Liver (tissue), 8 donors: ENCODE measurements at regions not wholly inside any gene's neighbourhood (a gene's known extent, or its start where the extent isn't known, plus 50 kb on each side); places are given as distances from the start of the nearest gene placed in this dataset.

Experiments
- DNase-seq: peaks from one replicate; pipeline ENCODE4 v3.0.0-alpha.2; 2017; ENCODE audit warnings: low spot score
- H3K27ac ChIP-seq, 2 donors: one replicate each; pipeline ENCODE4 v1.7.0; 2013; ENCODE audit warnings: inconsistent platforms in 2 of 2, low read length in 2 of 2, control low read depth in 1 of 2, low read depth in 1 of 2, mild to moderate bottlenecking in 1 of 2
- H3K27me3 ChIP-seq, 4 donors: one replicate each; pipeline versions ENCODE4 v1.6.1 to v1.7.0; 2013; ENCODE audit warnings: low read length in 3 of 4, inconsistent platforms in 1 of 4, mild to moderate bottlenecking in 1 of 4, moderate library complexity in 1 of 4; ENCODE audit not compliant: control insufficient read depth in 4 of 4, insufficient read depth in 4 of 4
- H3K36me3 ChIP-seq, 4 donors: one replicate each; pipeline versions ENCODE4 v1.6.1 to v1.7.0; 2013; ENCODE audit warnings: low read length in 3 of 4, mild to moderate bottlenecking in 3 of 4, low read depth in 1 of 4, moderate library complexity in 1 of 4; ENCODE audit not compliant: control insufficient read depth in 4 of 4, insufficient read depth in 3 of 4
- H3K4me1 ChIP-seq, 4 donors: one replicate each; pipeline versions ENCODE4 v1.6.1 to v1.7.0; 2013; ENCODE audit warnings: low read length in 3 of 4, mild to moderate bottlenecking in 3 of 4, moderate library complexity in 1 of 4; ENCODE audit not compliant: control insufficient read depth in 4 of 4, insufficient read depth in 4 of 4
- H3K4me3 ChIP-seq, 3 donors: one replicate each; pipeline versions ENCODE4 v1.6.1 to v1.7.0; 2013; ENCODE audit warnings: low read length in 3 of 3, control low read depth in 1 of 3, low read depth in 1 of 3, mild to moderate bottlenecking in 1 of 3
- H3K9ac ChIP-seq, 2 donors: one replicate each; pipeline ENCODE4 v1.7.0; 2013; ENCODE audit warnings: low read length in 2 of 2, mild to moderate bottlenecking in 2 of 2, moderate library complexity in 2 of 2, control low read depth in 1 of 2, low read depth in 1 of 2
- H3K9me3 ChIP-seq, 4 donors: one replicate each; pipeline versions ENCODE4 v1.6.1 to v1.7.0; 2013; ENCODE audit warnings: low read length in 3 of 4; ENCODE audit not compliant: control insufficient read depth in 4 of 4
- FOXA1 ChIP-seq: IDR thresholded peaks from 2 replicates; pipeline ENCODE4 v1.6.1; 2016; ENCODE audit warnings: antibody characterized with exemption
- FOXA2 ChIP-seq: IDR thresholded peaks from 2 replicates; pipeline ENCODE4 v1.6.1; 2016; ENCODE audit warnings: antibody characterized with exemption
- GABPA ChIP-seq, 2 donors: IDR thresholded peaks in 1 of 2; conservative IDR thresholded peaks in 1 of 2; 2 replicates each; pipeline ENCODE4 v1.6.1; 2016; ENCODE audit warnings: antibody characterized with exemption in 2 of 2, mild to moderate bottlenecking in 1 of 2, moderate library complexity in 1 of 2
- HNF4A ChIP-seq, 2 donors: conservative IDR thresholded peaks; 2 replicates each; pipeline ENCODE4 v1.6.1; 2016; ENCODE audit warnings: antibody characterized with exemption in 2 of 2, mild to moderate bottlenecking in 2 of 2
- HNF4G ChIP-seq: IDR thresholded peaks from 2 replicates; pipeline ENCODE4 v1.6.1; 2016; ENCODE audit warnings: antibody characterized with exemption
- JUND ChIP-seq, 2 donors: IDR thresholded peaks; 2 replicates each; pipeline ENCODE4 v1.6.1; 2016; ENCODE audit warnings: antibody characterized with exemption in 2 of 2
- NR2F2 ChIP-seq: IDR thresholded peaks from 2 replicates; pipeline ENCODE4 v1.6.1; 2016; ENCODE audit warnings: antibody characterized with exemption
- RXRA ChIP-seq, 2 donors: IDR thresholded peaks; 2 replicates each; pipeline ENCODE4 v1.6.1; 2017 to 2018; ENCODE audit warnings: antibody characterized with exemption in 2 of 2, mild to moderate bottlenecking in 1 of 2
- SP1 ChIP-seq: IDR thresholded peaks from 2 replicates; pipeline ENCODE4 v1.6.1; 2018; ENCODE audit warnings: antibody characterized with exemption, mild to moderate bottlenecking
- TAF1 ChIP-seq: conservative IDR thresholded peaks from 2 replicates; pipeline ENCODE4 v1.6.1; 2016; ENCODE audit warnings: antibody characterized with exemption, mild to moderate bottlenecking
- YY1 ChIP-seq: IDR thresholded peaks from 2 replicates; pipeline ENCODE4 v1.6.1; 2016; ENCODE audit warnings: antibody characterized with exemption, mild to moderate bottlenecking
- WGBS: extraction: QIAGEN DNeasy Blood & Tissue Kit; methylation state at CpG from one replicate; pipeline ENCODE4 v1.1.7; 2013; 5-methylcytosine and 5-hydroxymethylcytosine counted together
- TF ChIP-seq, protein P1 (sequence below): IDR thresholded peaks from 2 replicates; pipeline ENCODE4 v1.6.1; 2016; ENCODE audit warnings: antibody characterized with exemption
- TF ChIP-seq, protein P2 (sequence below): fragments of 150-350 bp; IDR thresholded peaks from 2 replicates; pipeline ENCODE4 v1.5.1; 2017; ENCODE audit warnings: improper control_type of control experiment, low read depth, low read length; ENCODE audit not compliant: missing input control
- TF ChIP-seq, protein P3 (sequence below): IDR thresholded peaks from 2 replicates; pipeline ENCODE4 v1.6.1; 2016; ENCODE audit warnings: antibody characterized with exemption
- TF ChIP-seq, protein P4 (sequence below): IDR thresholded peaks from 2 replicates; pipeline ENCODE4 v1.6.1; 2016; ENCODE audit warnings: antibody characterized with exemption, mild to moderate bottlenecking
- TF ChIP-seq, protein P5 (sequence below): IDR thresholded peaks from 2 replicates; pipeline ENCODE4 v1.6.1; 2016; ENCODE audit warnings: antibody characterized with exemption
- donor health status: healthy.
- donor health status: healthy.
- donor health status: healthy.
- donor health status: healthy.
- donor health status: healthy.

DNA sequence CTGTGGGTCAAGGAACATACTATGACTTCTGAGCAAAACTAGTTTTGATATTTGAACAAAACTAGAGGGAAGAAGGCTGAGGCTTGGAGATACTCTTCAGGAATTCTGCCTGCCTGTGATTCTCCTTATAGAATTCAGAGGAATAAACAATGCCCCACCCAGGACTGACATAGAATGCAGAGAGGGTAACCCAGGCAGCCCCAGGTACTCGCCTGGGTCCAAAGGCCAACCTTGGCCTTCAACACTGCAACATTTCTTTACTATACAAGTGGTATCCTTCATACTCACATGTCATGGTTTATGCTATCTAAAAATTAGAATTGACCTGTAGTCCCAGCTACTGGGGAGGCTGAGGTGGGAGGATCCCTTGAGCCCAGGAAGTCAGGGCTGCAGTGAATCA lies 217.0 kb upstream of the FOXN3 start:
- Histone ChIP-seq H3K27me3 (no peaks in the 10 kb centered on the region), H3K27ac (no peak overlapping the region), H3K4me3 (no peak overlapping the region), H3K9me3 (no peaks in the 10 kb centered on the region), H3K36me3 (no peaks in the 10 kb centered on the region), H3K9ac (no peak overlapping the region), H3K4me1 (no peaks in the 10 kb centered on the region)
- TF ChIP-seq NR2F2 = no peak
- TF ChIP-seq HNF4A (conservative IDR thresholded peaks at IDR 0.05) = no peak
- TF ChIP-seq JUND (IDR thresholded peaks at IDR 0.05) = no peak
- TF ChIP-seq RXRA (IDR thresholded peaks at IDR 0.05) = no peak
- TF ChIP-seq, protein P1, sequence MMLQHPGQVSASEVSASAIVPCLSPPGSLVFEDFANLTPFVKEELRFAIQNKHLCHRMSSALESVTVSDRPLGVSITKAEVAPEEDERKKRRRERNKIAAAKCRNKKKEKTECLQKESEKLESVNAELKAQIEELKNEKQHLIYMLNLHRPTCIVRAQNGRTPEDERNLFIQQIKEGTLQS = no peak
- TF ChIP-seq YY1 = no peak
- TF ChIP-seq FOXA1 = no peak
- no peak for TF ChIP-seq HNF4G
- TF ChIP-seq, protein P2, sequence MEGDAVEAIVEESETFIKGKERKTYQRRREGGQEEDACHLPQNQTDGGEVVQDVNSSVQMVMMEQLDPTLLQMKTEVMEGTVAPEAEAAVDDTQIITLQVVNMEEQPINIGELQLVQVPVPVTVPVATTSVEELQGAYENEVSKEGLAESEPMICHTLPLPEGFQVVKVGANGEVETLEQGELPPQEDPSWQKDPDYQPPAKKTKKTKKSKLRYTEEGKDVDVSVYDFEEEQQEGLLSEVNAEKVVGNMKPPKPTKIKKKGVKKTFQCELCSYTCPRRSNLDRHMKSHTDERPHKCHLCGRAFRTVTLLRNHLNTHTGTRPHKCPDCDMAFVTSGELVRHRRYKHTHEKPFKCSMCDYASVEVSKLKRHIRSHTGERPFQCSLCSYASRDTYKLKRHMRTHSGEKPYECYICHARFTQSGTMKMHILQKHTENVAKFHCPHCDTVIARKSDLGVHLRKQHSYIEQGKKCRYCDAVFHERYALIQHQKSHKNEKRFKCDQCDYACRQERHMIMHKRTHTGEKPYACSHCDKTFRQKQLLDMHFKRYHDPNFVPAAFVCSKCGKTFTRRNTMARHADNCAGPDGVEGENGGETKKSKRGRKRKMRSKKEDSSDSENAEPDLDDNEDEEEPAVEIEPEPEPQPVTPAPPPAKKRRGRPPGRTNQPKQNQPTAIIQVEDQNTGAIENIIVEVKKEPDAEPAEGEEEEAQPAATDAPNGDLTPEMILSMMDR = no peak
- TF ChIP-seq, protein P3, sequence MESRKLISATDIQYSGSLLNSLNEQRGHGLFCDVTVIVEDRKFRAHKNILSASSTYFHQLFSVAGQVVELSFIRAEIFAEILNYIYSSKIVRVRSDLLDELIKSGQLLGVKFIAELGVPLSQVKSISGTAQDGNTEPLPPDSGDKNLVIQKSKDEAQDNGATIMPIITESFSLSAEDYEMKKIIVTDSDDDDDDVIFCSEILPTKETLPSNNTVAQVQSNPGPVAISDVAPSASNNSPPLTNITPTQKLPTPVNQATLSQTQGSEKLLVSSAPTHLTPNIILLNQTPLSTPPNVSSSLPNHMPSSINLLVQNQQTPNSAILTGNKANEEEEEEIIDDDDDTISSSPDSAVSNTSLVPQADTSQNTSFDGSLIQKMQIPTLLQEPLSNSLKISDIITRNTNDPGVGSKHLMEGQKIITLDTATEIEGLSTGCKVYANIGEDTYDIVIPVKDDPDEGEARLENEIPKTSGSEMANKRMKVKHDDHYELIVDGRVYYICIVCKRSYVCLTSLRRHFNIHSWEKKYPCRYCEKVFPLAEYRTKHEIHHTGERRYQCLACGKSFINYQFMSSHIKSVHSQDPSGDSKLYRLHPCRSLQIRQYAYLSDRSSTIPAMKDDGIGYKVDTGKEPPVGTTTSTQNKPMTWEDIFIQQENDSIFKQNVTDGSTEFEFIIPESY = no peak
- TF ChIP-seq FOXA2 = no peak
- TF ChIP-seq SP1 = no peak
- TF ChIP-seq GABPA (IDR thresholded peaks at IDR 0.05 in 1 of 2, conservative IDR thresholded peaks at IDR 0.05 in 1 of 2) = no peak
- DNase-seq = no peak
- WGBS = 96% methylated on average over 1 of the region's 1 CpG

DNA sequence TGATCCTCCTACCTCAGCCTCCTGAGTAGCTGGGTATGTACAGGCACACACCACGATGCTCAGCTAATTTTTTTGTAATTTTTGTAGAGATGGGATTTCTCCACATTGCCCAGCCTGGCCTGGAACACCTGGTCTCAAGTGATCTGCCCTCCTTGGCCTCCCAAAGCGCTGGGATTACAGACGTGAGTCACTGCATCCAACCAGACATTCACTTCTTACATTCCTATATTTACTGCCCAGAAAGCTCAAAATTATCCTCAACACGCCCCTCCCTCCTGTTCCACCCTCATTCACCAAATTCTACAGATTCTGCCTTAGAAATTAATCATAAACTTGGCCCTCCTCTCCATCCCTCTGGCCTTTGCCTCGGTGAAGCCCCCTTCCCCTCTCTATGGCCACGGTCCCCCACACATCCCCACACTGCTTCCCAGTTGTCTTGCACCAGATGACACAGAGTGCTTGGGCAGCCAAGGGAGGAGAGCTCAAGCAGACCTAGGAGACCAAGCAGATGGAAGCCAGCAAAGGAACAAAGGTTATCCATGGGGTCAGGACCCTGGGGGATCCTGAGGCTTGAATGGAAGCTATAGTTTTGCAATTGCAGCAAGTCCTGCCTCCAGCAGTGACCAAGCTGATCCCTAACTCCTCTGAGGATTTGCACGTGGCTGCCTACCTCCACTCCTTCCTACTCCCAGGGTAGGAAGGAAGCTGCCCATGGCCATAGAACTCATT lies 213.2 kb upstream of the FOXN3 start:
- WGBS = 92% methylated on average over 7 of the region's 7 CpGs
- Histone ChIP-seq H3K4me3 (no peak overlapping the region), H3K9me3 (no peaks in the 10 kb centered on the region), H3K27me3 (no peaks in the 10 kb centered on the region), H3K9ac (no peak overlapping the region), H3K27ac (no peak overlapping the region), H3K4me1 (no peaks in the 10 kb centered on the region), H3K36me3 (no peaks in the 10 kb centered on the region)
- TF ChIP-seq, protein P4, sequence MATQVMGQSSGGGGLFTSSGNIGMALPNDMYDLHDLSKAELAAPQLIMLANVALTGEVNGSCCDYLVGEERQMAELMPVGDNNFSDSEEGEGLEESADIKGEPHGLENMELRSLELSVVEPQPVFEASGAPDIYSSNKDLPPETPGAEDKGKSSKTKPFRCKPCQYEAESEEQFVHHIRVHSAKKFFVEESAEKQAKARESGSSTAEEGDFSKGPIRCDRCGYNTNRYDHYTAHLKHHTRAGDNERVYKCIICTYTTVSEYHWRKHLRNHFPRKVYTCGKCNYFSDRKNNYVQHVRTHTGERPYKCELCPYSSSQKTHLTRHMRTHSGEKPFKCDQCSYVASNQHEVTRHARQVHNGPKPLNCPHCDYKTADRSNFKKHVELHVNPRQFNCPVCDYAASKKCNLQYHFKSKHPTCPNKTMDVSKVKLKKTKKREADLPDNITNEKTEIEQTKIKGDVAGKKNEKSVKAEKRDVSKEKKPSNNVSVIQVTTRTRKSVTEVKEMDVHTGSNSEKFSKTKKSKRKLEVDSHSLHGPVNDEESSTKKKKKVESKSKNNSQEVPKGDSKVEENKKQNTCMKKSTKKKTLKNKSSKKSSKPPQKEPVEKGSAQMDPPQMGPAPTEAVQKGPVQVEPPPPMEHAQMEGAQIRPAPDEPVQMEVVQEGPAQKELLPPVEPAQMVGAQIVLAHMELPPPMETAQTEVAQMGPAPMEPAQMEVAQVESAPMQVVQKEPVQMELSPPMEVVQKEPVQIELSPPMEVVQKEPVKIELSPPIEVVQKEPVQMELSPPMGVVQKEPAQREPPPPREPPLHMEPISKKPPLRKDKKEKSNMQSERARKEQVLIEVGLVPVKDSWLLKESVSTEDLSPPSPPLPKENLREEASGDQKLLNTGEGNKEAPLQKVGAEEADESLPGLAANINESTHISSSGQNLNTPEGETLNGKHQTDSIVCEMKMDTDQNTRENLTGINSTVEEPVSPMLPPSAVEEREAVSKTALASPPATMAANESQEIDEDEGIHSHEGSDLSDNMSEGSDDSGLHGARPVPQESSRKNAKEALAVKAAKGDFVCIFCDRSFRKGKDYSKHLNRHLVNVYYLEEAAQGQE = no peak
- TF ChIP-seq, protein P3 = no peak
- TF ChIP-seq JUND (IDR thresholded peaks at IDR 0.05) (no peak), GABPA (IDR thresholded peaks at IDR 0.05 in 1 of 2, conservative IDR thresholded peaks at IDR 0.05 in 1 of 2) (no peak), TAF1 (no peak)
- TF ChIP-seq, protein P5, sequence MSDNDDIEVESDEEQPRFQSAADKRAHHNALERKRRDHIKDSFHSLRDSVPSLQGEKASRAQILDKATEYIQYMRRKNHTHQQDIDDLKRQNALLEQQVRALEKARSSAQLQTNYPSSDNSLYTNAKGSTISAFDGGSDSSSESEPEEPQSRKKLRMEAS = no peak
- no peak for DNase-seq
